Panc1 (cell line): ENCODE measurements at regions not wholly inside any gene's neighbourhood (a gene's known extent, or its start where the extent isn't known, plus 50 kb on each side); places are given as distances from the start of the nearest gene placed in this dataset.

Experiments
- CTCF ChIP-seq: fragments of 450-650 bp; IDR thresholded peaks from 2 replicates; pipeline ENCODE4 v1.5.1; 2017; ENCODE audit warnings: mild to moderate bottlenecking
- POLR2AphosphoS5 ChIP-seq: IDR thresholded peaks from 2 replicates; pipeline ENCODE4 v1.6.1; 2012; ENCODE audit warnings: mild to moderate bottlenecking, low read depth, low read length, moderate library complexity
- REST ChIP-seq, 2 experiments: IDR thresholded peaks; 2 replicates each; pipeline ENCODE4 v1.6.1; 2011 to 2012; ENCODE audit warnings: low read depth in 2 of 2, control low read depth in 1 of 2, low read length in 1 of 2, mild to moderate bottlenecking in 1 of 2, moderate library complexity in 1 of 2; ENCODE audit not compliant: insufficient read depth in 1 of 2

- TF ChIP-seq CTCF (no peak), POLR2AphosphoS5 (no peak), REST (IDR thresholded peaks at IDR 0.05; ENCODE audit: insufficient read depth in 1 of 2, low read depth in 2 of 2, low read length in 1 of 2) (no peak)
Observed at GRCh38 chr5:42163083-42163482, 238.0 kb downstream of the FBXO4 start.
